DND-41 (cell line): ENCODE measurements at regions not wholly inside any gene's neighbourhood (a gene's known extent, or its start where the extent isn't known, plus 50 kb on each side); places are given as distances from the start of the nearest gene placed in this dataset.

Experiments
- ATAC-seq: fragments of 200-7000 bp; cut with Tn5 transposase; 3 replicates; pipeline ENCODE4 v1.9.1; 2021; ENCODE audit warnings: low read depth; ENCODE audit not compliant: insufficient read depth
- DNase-seq: peaks from one replicate; pipeline ENCODE4 v3.0.0-alpha.2; 2020
- H2AFZ ChIP-seq: 2 replicates; pipeline ENCODE4 v1.6.0; 2012; ENCODE audit warnings: low read depth, low read length
- H3K27ac ChIP-seq: 2 replicates; pipeline ENCODE4 v1.5.1; 2012; ENCODE audit warnings: low read length, inconsistent platforms
- H3K27me3 ChIP-seq: fragments of 200-600 bp; sonication (generic); 2 replicates; pipeline ENCODE4 v1.6.0; 2012; ENCODE audit warnings: low read length, mild to moderate bottlenecking, inconsistent platforms; ENCODE audit not compliant: insufficient read depth, poor library complexity
- H3K36me3 ChIP-seq: 2 replicates; pipeline ENCODE4 v1.5.1; 2012; ENCODE audit warnings: low read length, inconsistent platforms; ENCODE audit not compliant: insufficient read depth
- H3K4me1 ChIP-seq: 2 replicates; pipeline ENCODE4 v1.5.1; 2012; ENCODE audit warnings: mild to moderate bottlenecking, low read length; ENCODE audit not compliant: insufficient read depth
- H3K4me2 ChIP-seq: 2 replicates; pipeline ENCODE4 v1.6.0; 2012; ENCODE audit warnings: mild to moderate bottlenecking, moderate library complexity, low read length, inconsistent platforms; ENCODE audit not compliant: insufficient read depth
- H3K4me3 ChIP-seq, 2 experiments: fragments of 200-600 bp in 1 of 2; shearing (Covaris generic) in 1 of 2; 2 replicates each; pipeline ENCODE4 v1.5.1; 2012 to 2016; ENCODE audit warnings: inconsistent platforms in 2 of 2, low read length in 2 of 2, mild to moderate bottlenecking in 2 of 2, low read depth in 1 of 2, moderate library complexity in 1 of 2
- H3K79me2 ChIP-seq: 2 replicates; pipeline ENCODE4 v1.6.0; 2012; ENCODE audit warnings: low read length, inconsistent platforms; ENCODE audit not compliant: insufficient read depth
- H3K9ac ChIP-seq: 2 replicates; pipeline ENCODE4 v1.6.0; 2012; ENCODE audit warnings: low read depth, mild to moderate bottlenecking, inconsistent platforms, low read length, moderate library complexity
- H3K9me3 ChIP-seq: 2 replicates; pipeline ENCODE4 v1.5.1; 2012; ENCODE audit warnings: low read length, moderate library complexity, mild to moderate bottlenecking, inconsistent platforms; ENCODE audit not compliant: insufficient read depth, severe bottlenecking
- H4K20me1 ChIP-seq: 2 replicates; pipeline ENCODE4 v1.6.0; 2012; ENCODE audit warnings: low read length; ENCODE audit not compliant: insufficient read depth
- EZH2 ChIP-seq: IDR thresholded peaks from 3 replicates; pipeline ENCODE4 v1.6.1; 2012; ENCODE audit warnings: borderline replicate concordance, low read depth, mild to moderate bottlenecking, moderate library complexity, low read length, inconsistent platforms; ENCODE audit not compliant: severe bottlenecking
- TF ChIP-seq, protein P1 (sequence below): IDR thresholded peaks from 2 replicates; pipeline ENCODE4 v1.5.1; 2012; ENCODE audit warnings: borderline replicate concordance, low read length, moderate library complexity, mild to moderate bottlenecking; ENCODE audit not compliant: poor library complexity, severe bottlenecking; ENCODE audit errors: extremely low read depth

DNA sequence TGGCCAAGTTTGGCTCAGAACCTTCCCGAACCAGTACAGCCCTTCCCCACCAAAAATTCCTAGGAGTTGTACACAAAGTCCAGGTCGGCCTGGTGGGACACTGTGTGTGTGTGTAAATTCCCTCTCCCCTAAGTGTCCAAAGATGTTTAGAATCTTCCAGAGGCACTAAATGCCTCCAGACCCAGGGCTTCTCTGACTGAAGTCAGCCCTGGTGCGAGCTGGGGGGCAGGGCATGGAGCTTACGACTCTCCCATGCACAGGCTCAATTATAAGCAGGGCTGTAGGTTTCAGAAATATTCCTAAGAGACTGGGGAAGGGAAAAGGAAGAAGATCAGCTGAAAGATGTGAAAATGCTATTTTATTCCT is 106.9 kb upstream of the ATF7IP start:
- ATAC-seq: no peak
- Histone ChIP-seq H3K9me3 (peaks cover 3% of the 10 kb centered on the region), H3K36me3 (no peaks in the 10 kb centered on the region), H3K4me2 (no peak overlapping the region), H3K27me3 (no peaks in the 10 kb centered on the region), H3K4me1 (peaks cover 20% of the 10 kb centered on the region), H3K9ac (no peak overlapping the region), H4K20me1 (no peaks in the 10 kb centered on the region), H3K27ac (peak overlapping the region; percentile 73), H3K79me2 (no peaks in the 10 kb centered on the region), H3K4me3 (no peak overlapping the region), H2AFZ (peak overlapping the region; percentile 63)
- no peak for DNase-seq
- TF ChIP-seq EZH2: no peak
- TF ChIP-seq, protein P1, sequence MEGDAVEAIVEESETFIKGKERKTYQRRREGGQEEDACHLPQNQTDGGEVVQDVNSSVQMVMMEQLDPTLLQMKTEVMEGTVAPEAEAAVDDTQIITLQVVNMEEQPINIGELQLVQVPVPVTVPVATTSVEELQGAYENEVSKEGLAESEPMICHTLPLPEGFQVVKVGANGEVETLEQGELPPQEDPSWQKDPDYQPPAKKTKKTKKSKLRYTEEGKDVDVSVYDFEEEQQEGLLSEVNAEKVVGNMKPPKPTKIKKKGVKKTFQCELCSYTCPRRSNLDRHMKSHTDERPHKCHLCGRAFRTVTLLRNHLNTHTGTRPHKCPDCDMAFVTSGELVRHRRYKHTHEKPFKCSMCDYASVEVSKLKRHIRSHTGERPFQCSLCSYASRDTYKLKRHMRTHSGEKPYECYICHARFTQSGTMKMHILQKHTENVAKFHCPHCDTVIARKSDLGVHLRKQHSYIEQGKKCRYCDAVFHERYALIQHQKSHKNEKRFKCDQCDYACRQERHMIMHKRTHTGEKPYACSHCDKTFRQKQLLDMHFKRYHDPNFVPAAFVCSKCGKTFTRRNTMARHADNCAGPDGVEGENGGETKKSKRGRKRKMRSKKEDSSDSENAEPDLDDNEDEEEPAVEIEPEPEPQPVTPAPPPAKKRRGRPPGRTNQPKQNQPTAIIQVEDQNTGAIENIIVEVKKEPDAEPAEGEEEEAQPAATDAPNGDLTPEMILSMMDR: no peak

DNA sequence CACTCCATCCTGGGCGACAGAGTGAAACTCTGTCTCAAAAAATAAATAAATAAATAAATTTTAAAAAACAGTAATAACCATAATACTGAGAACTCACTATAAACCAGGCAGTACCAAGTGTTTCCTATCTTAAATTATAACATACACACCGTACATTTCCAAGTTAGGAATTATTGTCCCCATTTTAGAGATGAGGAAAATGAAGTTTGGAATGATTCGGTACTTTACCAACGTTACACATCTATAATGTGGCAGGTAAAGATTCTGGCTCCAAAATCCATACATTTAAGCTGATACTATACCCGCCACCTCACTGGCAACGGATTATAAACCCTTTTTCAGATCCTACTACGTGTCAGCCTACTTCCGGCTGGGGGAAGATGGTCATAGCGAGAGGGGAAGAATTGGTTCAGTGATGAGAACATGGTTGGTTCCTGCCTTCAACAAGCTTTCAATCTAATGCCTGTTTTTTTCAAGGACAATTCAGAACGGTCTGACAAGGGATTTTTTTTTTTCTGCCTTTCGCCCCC is 105.9 kb upstream of the ATF7IP start:
- Histone ChIP-seq H2AFZ (no peak overlapping the region), H4K20me1 (no peaks in the 10 kb centered on the region), H3K79me2 (no peaks in the 10 kb centered on the region), H3K9me3 (peaks cover 3% of the 10 kb centered on the region), H3K27me3 (no peaks in the 10 kb centered on the region), H3K4me2 (no peak overlapping the region), H3K9ac (no peak overlapping the region), H3K27ac (no peak overlapping the region), H3K36me3 (no peaks in the 10 kb centered on the region), H3K4me1 (peaks cover 20% of the 10 kb centered on the region), H3K4me3 (no peak overlapping the region)
- DNase-seq: no peak
- TF ChIP-seq, protein P1: no peak
- TF ChIP-seq EZH2: no peak
- no peak for ATAC-seq

DNA sequence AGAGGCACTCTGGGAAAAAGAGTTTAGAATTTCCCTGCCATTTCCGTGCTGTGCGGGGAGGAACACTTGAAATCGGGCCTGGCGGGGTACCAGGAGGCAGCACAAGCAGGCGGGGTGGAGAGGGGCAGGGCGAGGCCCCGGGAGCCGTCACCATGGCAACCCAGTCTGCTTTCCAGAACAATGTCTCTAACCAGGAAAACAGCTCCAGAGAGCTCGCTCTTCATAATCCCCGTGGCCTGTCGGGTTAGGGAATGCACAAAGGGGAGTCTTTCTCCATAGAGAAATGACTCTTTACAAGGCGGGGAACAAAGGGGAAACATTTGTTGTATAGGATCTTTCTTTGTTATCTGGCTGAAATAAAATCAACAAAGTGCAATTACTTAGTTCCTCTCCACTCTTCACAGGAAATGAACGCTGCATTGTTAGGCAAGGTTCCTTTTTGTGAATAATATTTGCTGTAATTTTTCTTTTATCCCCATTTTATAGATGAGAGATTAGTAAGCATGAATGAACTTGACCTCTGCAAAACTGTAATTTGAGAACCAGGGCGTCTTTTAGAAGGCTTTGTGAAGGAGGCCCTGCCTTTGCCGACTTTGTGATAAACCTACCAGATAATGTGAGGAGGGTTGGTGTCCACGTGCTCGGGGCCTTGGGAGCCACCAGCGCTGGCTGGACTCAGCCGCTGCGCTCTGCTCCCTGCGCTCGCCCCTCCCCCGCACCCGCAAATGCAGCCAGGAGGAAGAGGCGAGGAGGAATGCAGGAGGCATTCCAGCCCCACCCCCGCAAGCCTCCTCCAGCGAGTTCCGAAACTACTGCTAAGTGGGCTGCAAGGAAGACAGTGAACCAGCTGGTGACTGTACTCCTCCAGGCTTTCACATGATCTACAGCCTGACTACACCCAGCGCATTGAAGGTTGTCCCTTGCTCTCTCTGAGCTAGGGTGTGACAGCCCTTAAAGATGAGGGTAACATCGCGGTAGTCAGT is 105.2 kb upstream of the ATF7IP start:
- H3K4me3 ChIP-seq: no peak overlapping the region
- H3K9ac ChIP-seq: no peak overlapping the region
- no peaks in the 10 kb centered on the region for H3K27me3 ChIP-seq
- H3K4me1 ChIP-seq: peaks cover 20% of the 10 kb centered on the region
- DNase-seq (no peak), ATAC-seq (no peak)
- H4K20me1 ChIP-seq: no peaks in the 10 kb centered on the region
- no peak overlapping the region for H3K4me2 ChIP-seq
- H3K9me3 ChIP-seq: peaks cover 3% of the 10 kb centered on the region
- H3K36me3 ChIP-seq: no peaks in the 10 kb centered on the region
- no peaks in the 10 kb centered on the region for H3K79me2 ChIP-seq
- TF ChIP-seq, protein P1: no peak
- no peak for TF ChIP-seq EZH2
- H3K27ac ChIP-seq: no peak overlapping the region
- no peak overlapping the region for H2AFZ ChIP-seq
